Ishikawa (cell line): ENCODE measurements at regions not wholly inside any gene's neighbourhood (a gene's known extent, or its start where the extent isn't known, plus 50 kb on each side); places are given as distances from the start of the nearest gene placed in this dataset.

ENCODE experiments used
- CEBPB ChIP-seq: IDR thresholded peaks from 2 replicates; pipeline ENCODE4 v1.6.1; 2012
- CREB1 ChIP-seq: IDR thresholded peaks from 2 replicates; pipeline ENCODE4 v1.6.1; 2012; ENCODE audit warnings: low read depth
- EGR1 ChIP-seq: IDR thresholded peaks from 2 replicates; pipeline ENCODE4 v1.6.1; 2012
- EP300 ChIP-seq: IDR thresholded peaks from 2 replicates; pipeline ENCODE4 v1.6.1; 2012; ENCODE audit warnings: borderline replicate concordance
- FOXM1 ChIP-seq: IDR thresholded peaks from 2 replicates; pipeline ENCODE4 v1.6.1; 2012; ENCODE audit warnings: low read depth, borderline replicate concordance
- MAX ChIP-seq: IDR thresholded peaks from 2 replicates; pipeline ENCODE4 v1.6.1; 2012
- NFIC ChIP-seq: IDR thresholded peaks from 2 replicates; pipeline ENCODE4 v1.6.1; 2012
- RAD21 ChIP-seq: IDR thresholded peaks from 2 replicates; pipeline ENCODE4 v1.6.1; 2012; ENCODE audit warnings: low read depth
- REST ChIP-seq: IDR thresholded peaks from 2 replicates; pipeline ENCODE4 v1.6.1; 2012; ENCODE audit warnings: low read depth, mild to moderate bottlenecking
- TAF1 ChIP-seq: IDR thresholded peaks from 2 replicates; pipeline ENCODE4 v1.6.1; 2012; ENCODE audit warnings: low read depth, mild to moderate bottlenecking
- TCF12 ChIP-seq: IDR thresholded peaks from 2 replicates; pipeline ENCODE4 v1.6.1; 2012; ENCODE audit warnings: low read depth
- TEAD4 ChIP-seq: IDR thresholded peaks from 2 replicates; pipeline ENCODE4 v1.6.1; 2012
- YY1 ChIP-seq: IDR thresholded peaks from 2 replicates; pipeline ENCODE4 v1.6.1; 2012; ENCODE audit warnings: low read depth
- ZBTB7A ChIP-seq: IDR thresholded peaks from 2 replicates; pipeline ENCODE4 v1.6.1; 2012; ENCODE audit warnings: low read depth

GRCh38 chr20:60313614-60314013, 355.4 kb downstream of the CDH26 start:
- no peak for TF ChIP-seq EP300
- TF ChIP-seq TAF1: no peak
- no peak for TF ChIP-seq CREB1
- no peak for TF ChIP-seq RAD21
- no peak for TF ChIP-seq MAX
- TF ChIP-seq CEBPB: no peak
- TF ChIP-seq YY1: no peak
- no peak for TF ChIP-seq FOXM1
- TF ChIP-seq TCF12: no peak
- TF ChIP-seq NFIC: no peak
- no peak for TF ChIP-seq REST
- TF ChIP-seq TEAD4: no peak
- no peak for TF ChIP-seq EGR1
- TF ChIP-seq ZBTB7A: no peak
